ENCODE measurements at regions not wholly inside any gene's neighbourhood (a gene's known extent, or its start where the extent isn't known, plus 50 kb on each side); places are given as distances from the start of the nearest gene placed in this dataset.
"Not testable (repeated sequence)": the region's sequence is repeated elsewhere in the genome, so short reads cannot be mapped to it uniquely, and the experiment has no call there.

GRCh38 chr10:44747593-44748172 is 163.5 kb upstream of the TMEM72 start:
- H4K8ac ChIP-seq (ENCODE audit: low read depth, low read length), result no peak overlapping the region
- H2BK120ac ChIP-seq (ENCODE audit: insufficient read depth, low read length, poor library complexity), result no peak overlapping the region
- H2BK12ac ChIP-seq (ENCODE audit: low read length), result no peak overlapping the region
- H3K79me2 ChIP-seq (ENCODE audit: control insufficient read depth, insufficient read depth, low read length, poor library complexity), result no peaks in the 10 kb centered on the region
- H3K4me1 ChIP-seq (ENCODE audit: control insufficient read depth in 1 of 2, insufficient read depth in 2 of 2, low read length in 2 of 2), result no peaks in the 10 kb centered on the region
- no peak overlapping the region for H3K14ac ChIP-seq (ENCODE audit: low read length)
- no peak overlapping the region for H2BK5ac ChIP-seq (ENCODE audit: low read depth, low read length, poor library complexity)
- peaks cover 3% of the 10 kb centered on the region for H3K79me1 ChIP-seq (ENCODE audit: low read length)
- no peak for DNase-seq
- no peak overlapping the region for H2AK5ac ChIP-seq (ENCODE audit: low read length)
- H3K9me3 ChIP-seq (ENCODE audit: insufficient read depth, low read depth, low read length), result no peaks in the 10 kb centered on the region
- WGBS (ENCODE audit: extremely low coverage, insufficient coverage, insufficient read length), result no CpG with 5 or more reads among the region's 9 CpGs
- H3K4me2 ChIP-seq (ENCODE audit: low read length), result no peak overlapping the region
- H3K27me3 ChIP-seq (ENCODE audit: insufficient read depth, low read length), result no peaks in the 10 kb centered on the region
- no peak overlapping the region for H2AFZ ChIP-seq (ENCODE audit: insufficient read depth, low read length, poor library complexity)
- no peak overlapping the region for H3K23ac ChIP-seq (ENCODE audit: low read length)
- no peak overlapping the region for H3K18ac ChIP-seq (ENCODE audit: low read length)
- no peak overlapping the region for H4K91ac ChIP-seq (ENCODE audit: low read depth, low read length)
- H3K27ac ChIP-seq (ENCODE audit: low read depth, low read length), result no peak overlapping the region
- no peak overlapping the region for H3K9ac ChIP-seq (ENCODE audit: low read length)
- H3K4ac ChIP-seq (ENCODE audit: low read depth, low read length), result no peak overlapping the region
- no peak overlapping the region for H4K12ac ChIP-seq (ENCODE audit: low read depth, low read length)
- no peak overlapping the region for H3K4me3 ChIP-seq (ENCODE audit: low read depth, low read length)
- no peaks in the 10 kb centered on the region for H3K36me3 ChIP-seq (ENCODE audit: control insufficient read depth in 1 of 2, insufficient read depth in 2 of 2, low read length in 2 of 2)

- H2AK5ac ChIP-seq (ENCODE audit: low read length), result no peak overlapping the region
- no peak overlapping the region for H2AFZ ChIP-seq (ENCODE audit: insufficient read depth, low read length, poor library complexity)
- H2BK5ac ChIP-seq (ENCODE audit: low read depth, low read length, poor library complexity), result no peak overlapping the region
- no peak overlapping the region for H3K18ac ChIP-seq (ENCODE audit: low read length)
- no peaks in the 10 kb centered on the region for H3K9me3 ChIP-seq (ENCODE audit: insufficient read depth, low read depth, low read length)
- no peaks in the 10 kb centered on the region for H3K4me1 ChIP-seq (ENCODE audit: control insufficient read depth in 1 of 2, insufficient read depth in 2 of 2, low read length in 2 of 2)
- no peak overlapping the region for H3K9ac ChIP-seq (ENCODE audit: low read length)
- no peaks in the 10 kb centered on the region for H3K36me3 ChIP-seq (ENCODE audit: control insufficient read depth in 1 of 2, insufficient read depth in 2 of 2, low read length in 2 of 2)
- no peak overlapping the region for H4K91ac ChIP-seq (ENCODE audit: low read depth, low read length)
- H3K79me2 ChIP-seq (ENCODE audit: control insufficient read depth, insufficient read depth, low read length, poor library complexity), result no peaks in the 10 kb centered on the region
- no peaks in the 10 kb centered on the region for H3K27me3 ChIP-seq (ENCODE audit: insufficient read depth, low read length)
- no CpG with 5 or more reads among the region's 8 CpGs for WGBS (ENCODE audit: extremely low coverage, insufficient coverage, insufficient read length)
- no peak overlapping the region for H3K14ac ChIP-seq (ENCODE audit: low read length)
- peaks cover 3% of the 10 kb centered on the region for H3K79me1 ChIP-seq (ENCODE audit: low read length)
- no peak overlapping the region for H4K8ac ChIP-seq (ENCODE audit: low read depth, low read length)
- no peak overlapping the region for H3K23ac ChIP-seq (ENCODE audit: low read length)
- no peak overlapping the region for H4K12ac ChIP-seq (ENCODE audit: low read depth, low read length)
- no peak overlapping the region for H3K27ac ChIP-seq (ENCODE audit: low read depth, low read length)
- no peak overlapping the region for H3K4me2 ChIP-seq (ENCODE audit: low read length)
- no peak for DNase-seq
- no peak overlapping the region for H3K4ac ChIP-seq (ENCODE audit: low read depth, low read length)
- no peak overlapping the region for H2BK120ac ChIP-seq (ENCODE audit: insufficient read depth, low read length, poor library complexity)
- H2BK12ac ChIP-seq (ENCODE audit: low read length), result peak overlapping the region; percentile 34
- no peak overlapping the region for H3K4me3 ChIP-seq (ENCODE audit: low read depth, low read length)
Measured at GRCh38 chr10:44749151-44749550, 162.0 kb upstream of the TMEM72 start.

GRCh38 chr10:44752451-44753441 is 158.4 kb upstream of the TMEM72 start:
- H3K36me3 ChIP-seq (ENCODE audit: control insufficient read depth in 1 of 2, insufficient read depth in 2 of 2, low read length in 2 of 2), result no peaks in the 10 kb centered on the region
- no peak overlapping the region for H3K4me2 ChIP-seq (ENCODE audit: low read length)
- H3K9ac ChIP-seq (ENCODE audit: low read length), result no peak overlapping the region
- no peak overlapping the region for H2AFZ ChIP-seq (ENCODE audit: insufficient read depth, low read length, poor library complexity)
- H2BK5ac ChIP-seq (ENCODE audit: low read depth, low read length, poor library complexity), result no peak overlapping the region
- no peak overlapping the region for H2BK120ac ChIP-seq (ENCODE audit: insufficient read depth, low read length, poor library complexity)
- H4K91ac ChIP-seq (ENCODE audit: low read depth, low read length), result no peak overlapping the region
- no peak overlapping the region for H3K4ac ChIP-seq (ENCODE audit: low read depth, low read length)
- no peak overlapping the region for H4K8ac ChIP-seq (ENCODE audit: low read depth, low read length)
- no peak overlapping the region for H3K14ac ChIP-seq (ENCODE audit: low read length)
- no peak overlapping the region for H2AK5ac ChIP-seq (ENCODE audit: low read length)
- WGBS (ENCODE audit: extremely low coverage, insufficient coverage, insufficient read length), result no CpG with 5 or more reads among the region's 4 CpGs
- H3K79me1 ChIP-seq (ENCODE audit: low read length), result peaks cover 3% of the 10 kb centered on the region
- no peak overlapping the region for H2BK12ac ChIP-seq (ENCODE audit: low read length)
- peaks cover 3 to 7% of the 10 kb centered on the region in 2 experiments for H3K4me1 ChIP-seq (ENCODE audit: control insufficient read depth in 1 of 2, insufficient read depth in 2 of 2, low read length in 2 of 2)
- no peaks in the 10 kb centered on the region for H3K79me2 ChIP-seq (ENCODE audit: control insufficient read depth, insufficient read depth, low read length, poor library complexity)
- no peak overlapping the region for H3K27ac ChIP-seq (ENCODE audit: low read depth, low read length)
- no peak overlapping the region for H3K4me3 ChIP-seq (ENCODE audit: low read depth, low read length)
- DNase-seq, result no peak
- H3K18ac ChIP-seq (ENCODE audit: low read length), result no peak overlapping the region
- no peaks in the 10 kb centered on the region for H3K9me3 ChIP-seq (ENCODE audit: insufficient read depth, low read depth, low read length)
- H3K23ac ChIP-seq (ENCODE audit: low read length), result no peak overlapping the region
- H3K27me3 ChIP-seq (ENCODE audit: insufficient read depth, low read length), result no peaks in the 10 kb centered on the region
- H4K12ac ChIP-seq (ENCODE audit: low read depth, low read length), result no peak overlapping the region

GRCh38 chr10:44754355-44754754 is 156.8 kb upstream of the TMEM72 start:
- H3K4me3 ChIP-seq (ENCODE audit: low read depth, low read length); H3K9ac ChIP-seq (ENCODE audit: low read length); H3K9me3 ChIP-seq (ENCODE audit: insufficient read depth, low read depth, low read length); H3K27me3 ChIP-seq (ENCODE audit: insufficient read depth, low read length); H3K14ac ChIP-seq (ENCODE audit: low read length); H3K4ac ChIP-seq (ENCODE audit: low read depth, low read length); H3K79me2 ChIP-seq (ENCODE audit: control insufficient read depth, insufficient read depth, low read length, poor library complexity); H3K79me1 ChIP-seq (ENCODE audit: low read length); H2BK120ac ChIP-seq (ENCODE audit: insufficient read depth, low read length, poor library complexity); H3K4me2 ChIP-seq (ENCODE audit: low read length); H3K18ac ChIP-seq (ENCODE audit: low read length); H4K8ac ChIP-seq (ENCODE audit: low read depth, low read length); H3K36me3 ChIP-seq (ENCODE audit: control insufficient read depth in 1 of 2, insufficient read depth in 2 of 2, low read length in 2 of 2); H2AK5ac ChIP-seq (ENCODE audit: low read length); H2BK5ac ChIP-seq (ENCODE audit: low read depth, low read length, poor library complexity); H3K23ac ChIP-seq (ENCODE audit: low read length); H2BK12ac ChIP-seq (ENCODE audit: low read length); H2AFZ ChIP-seq (ENCODE audit: insufficient read depth, low read length, poor library complexity); DNase-seq; H4K91ac ChIP-seq (ENCODE audit: low read depth, low read length); H4K12ac ChIP-seq (ENCODE audit: low read depth, low read length); H3K4me1 ChIP-seq (ENCODE audit: control insufficient read depth in 1 of 2, insufficient read depth in 2 of 2, low read length in 2 of 2); H3K27ac ChIP-seq (ENCODE audit: low read depth, low read length): not testable (repeated sequence)
- no CpG with 5 or more reads among the region's 2 CpGs for WGBS (ENCODE audit: extremely low coverage, insufficient coverage, insufficient read length)

All from trophoblast cell (in vitro differentiated cells and primary cell).